Parathyroid adenoma (tissue), 2 donors: ENCODE measurements at regions not wholly inside any gene's neighbourhood (a gene's known extent, or its start where the extent isn't known, plus 50 kb on each side); places are given as distances from the start of the nearest gene placed in this dataset.

ENCODE experiments used
- H2AFZ ChIP-seq: fragments of 300-600 bp; sonication (generic); one replicate; pipeline ENCODE4 v1.7.0; 2017; ENCODE audit warnings: antibody characterized with exemption, mild to moderate bottlenecking
- H3K27ac ChIP-seq: fragments of 300-600 bp; sonication (generic); one replicate; pipeline ENCODE4 v1.7.0; 2017
- H3K27me3 ChIP-seq: fragments of 300-600 bp; sonication (generic); one replicate; pipeline ENCODE4 v1.7.0; 2017; ENCODE audit warnings: low read length; ENCODE audit not compliant: control insufficient read depth, insufficient read depth
- H3K36me3 ChIP-seq: fragments of 300-600 bp; sonication (generic); one replicate; pipeline ENCODE4 v1.7.0; 2017; ENCODE audit warnings: low read length; ENCODE audit not compliant: control insufficient read depth, insufficient read depth
- H3K4me1 ChIP-seq: fragments of 300-600 bp; sonication (generic); one replicate; pipeline ENCODE4 v1.7.0; 2017; ENCODE audit warnings: control low read depth
- H3K4me2 ChIP-seq: fragments of 300-600 bp; sonication (generic); one replicate; pipeline ENCODE4 v1.7.0; 2017; ENCODE audit warnings: low read length
- H3K4me3 ChIP-seq: fragments of 300-600 bp; sonication (generic); one replicate; pipeline ENCODE4 v1.7.0; 2017; ENCODE audit warnings: low read depth, low read length
- H3K79me2 ChIP-seq: fragments of 300-600 bp; sonication (generic); one replicate; pipeline ENCODE4 v1.7.0; 2017; ENCODE audit warnings: control low read depth
- H3K9ac ChIP-seq: fragments of 300-600 bp; sonication (generic); one replicate; pipeline ENCODE4 v1.7.0; 2017; ENCODE audit warnings: mild to moderate bottlenecking
- H3K9me3 ChIP-seq: fragments of 300-600 bp; sonication (generic); one replicate; pipeline ENCODE4 v1.7.0; 2017; ENCODE audit warnings: low read length; ENCODE audit not compliant: control insufficient read depth
- TF ChIP-seq, protein P1 (sequence below): fragments of 300-600 bp; sonication (generic); IDR thresholded peaks from one replicate; pipeline ENCODE4 v1.7.0; 2017; ENCODE audit warnings: antibody characterized with exemption, mild to moderate bottlenecking
- donor health status: primary hyperparathyroidism.

DNA sequence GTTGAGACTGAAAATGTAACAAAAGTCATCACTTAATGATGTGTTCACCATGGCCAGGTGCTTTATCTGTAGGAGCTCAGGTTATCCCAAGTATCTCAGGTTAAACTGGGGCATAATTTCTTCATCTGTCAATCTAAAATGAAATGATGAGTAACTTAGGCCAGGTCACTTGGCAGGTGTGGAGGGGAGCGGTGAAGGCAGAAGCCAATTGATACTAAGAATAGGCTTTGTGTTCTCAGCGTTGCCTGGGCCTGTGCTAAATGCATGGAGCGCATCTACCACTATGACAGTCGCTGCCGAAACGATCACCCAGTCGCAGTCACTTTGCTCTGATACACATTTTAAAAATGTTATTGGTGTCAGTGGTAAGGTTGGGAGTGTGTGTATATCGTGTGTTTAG lies 91.6 kb downstream of the FGF9 start:
- Histone ChIP-seq H3K27me3 (no peaks in the 10 kb centered on the region), H3K27ac (no peak overlapping the region), H3K4me1 (no peaks in the 10 kb centered on the region), H3K4me3 (no peak overlapping the region), H3K9ac (no peak overlapping the region), H3K36me3 (no peaks in the 10 kb centered on the region), H3K4me2 (no peak overlapping the region), H3K79me2 (no peaks in the 10 kb centered on the region), H3K9me3 (no peaks in the 10 kb centered on the region), H2AFZ (no peak overlapping the region)
- TF ChIP-seq, protein P1, sequence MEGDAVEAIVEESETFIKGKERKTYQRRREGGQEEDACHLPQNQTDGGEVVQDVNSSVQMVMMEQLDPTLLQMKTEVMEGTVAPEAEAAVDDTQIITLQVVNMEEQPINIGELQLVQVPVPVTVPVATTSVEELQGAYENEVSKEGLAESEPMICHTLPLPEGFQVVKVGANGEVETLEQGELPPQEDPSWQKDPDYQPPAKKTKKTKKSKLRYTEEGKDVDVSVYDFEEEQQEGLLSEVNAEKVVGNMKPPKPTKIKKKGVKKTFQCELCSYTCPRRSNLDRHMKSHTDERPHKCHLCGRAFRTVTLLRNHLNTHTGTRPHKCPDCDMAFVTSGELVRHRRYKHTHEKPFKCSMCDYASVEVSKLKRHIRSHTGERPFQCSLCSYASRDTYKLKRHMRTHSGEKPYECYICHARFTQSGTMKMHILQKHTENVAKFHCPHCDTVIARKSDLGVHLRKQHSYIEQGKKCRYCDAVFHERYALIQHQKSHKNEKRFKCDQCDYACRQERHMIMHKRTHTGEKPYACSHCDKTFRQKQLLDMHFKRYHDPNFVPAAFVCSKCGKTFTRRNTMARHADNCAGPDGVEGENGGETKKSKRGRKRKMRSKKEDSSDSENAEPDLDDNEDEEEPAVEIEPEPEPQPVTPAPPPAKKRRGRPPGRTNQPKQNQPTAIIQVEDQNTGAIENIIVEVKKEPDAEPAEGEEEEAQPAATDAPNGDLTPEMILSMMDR: no peak

DNA sequence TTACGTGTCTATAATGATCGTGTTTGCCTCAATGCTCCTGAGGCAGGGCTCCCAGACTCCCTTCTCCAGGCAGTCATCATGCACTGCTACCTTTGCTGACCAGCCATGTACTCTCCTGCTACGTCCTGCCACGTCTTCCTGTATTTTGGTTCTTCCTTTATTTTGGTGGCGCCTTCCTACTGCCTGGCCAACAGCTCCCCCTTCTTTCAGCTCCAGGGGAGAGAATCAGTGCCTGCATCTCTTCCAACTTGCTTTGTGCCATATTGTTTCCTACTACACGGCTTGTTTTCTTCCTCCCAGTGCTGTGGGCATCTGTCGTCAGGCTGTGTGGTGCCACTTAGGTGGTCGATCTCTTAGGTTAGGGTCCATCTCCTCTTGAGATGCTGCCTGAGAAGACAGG lies 96.2 kb downstream of the FGF9 start:
- H3K79me2 ChIP-seq: no peaks in the 10 kb centered on the region
- H3K9me3 ChIP-seq: no peaks in the 10 kb centered on the region
- no peak overlapping the region for H3K4me3 ChIP-seq
- H3K4me2 ChIP-seq: no peak overlapping the region
- TF ChIP-seq, protein P1: no peak
- no peak overlapping the region for H2AFZ ChIP-seq
- no peak overlapping the region for H3K27ac ChIP-seq
- no peaks in the 10 kb centered on the region for H3K36me3 ChIP-seq
- no peaks in the 10 kb centered on the region for H3K27me3 ChIP-seq
- no peaks in the 10 kb centered on the region for H3K4me1 ChIP-seq
- no peak overlapping the region for H3K9ac ChIP-seq

- no peaks in the 10 kb centered on the region for H3K79me2 ChIP-seq
- H3K36me3 ChIP-seq: no peaks in the 10 kb centered on the region
- no peak overlapping the region for H2AFZ ChIP-seq
- H3K4me1 ChIP-seq: no peaks in the 10 kb centered on the region
- no peak overlapping the region for H3K27ac ChIP-seq
- H3K4me3 ChIP-seq: no peak overlapping the region
- TF ChIP-seq, protein P1: no peak
- H3K9me3 ChIP-seq: no peaks in the 10 kb centered on the region
- H3K27me3 ChIP-seq: no peaks in the 10 kb centered on the region
- no peak overlapping the region for H3K9ac ChIP-seq
- H3K4me2 ChIP-seq: no peak overlapping the region
These were observed 100.2 kb downstream of the FGF9 start for GRCh38 chr13:21771075-21771474.

GRCh38 chr13:21777166-21777565 lies 106.3 kb downstream of the FGF9 start:
- H3K4me1 ChIP-seq: no peaks in the 10 kb centered on the region
- TF ChIP-seq, protein P1: no peak
- H3K4me3 ChIP-seq: no peak overlapping the region
- no peak overlapping the region for H3K4me2 ChIP-seq
- H3K27ac ChIP-seq: no peak overlapping the region
- H3K36me3 ChIP-seq: no peaks in the 10 kb centered on the region
- H3K9ac ChIP-seq: no peak overlapping the region
- no peaks in the 10 kb centered on the region for H3K79me2 ChIP-seq
- H2AFZ ChIP-seq: no peak overlapping the region
- H3K9me3 ChIP-seq: no peaks in the 10 kb centered on the region
- no peaks in the 10 kb centered on the region for H3K27me3 ChIP-seq

DNA sequence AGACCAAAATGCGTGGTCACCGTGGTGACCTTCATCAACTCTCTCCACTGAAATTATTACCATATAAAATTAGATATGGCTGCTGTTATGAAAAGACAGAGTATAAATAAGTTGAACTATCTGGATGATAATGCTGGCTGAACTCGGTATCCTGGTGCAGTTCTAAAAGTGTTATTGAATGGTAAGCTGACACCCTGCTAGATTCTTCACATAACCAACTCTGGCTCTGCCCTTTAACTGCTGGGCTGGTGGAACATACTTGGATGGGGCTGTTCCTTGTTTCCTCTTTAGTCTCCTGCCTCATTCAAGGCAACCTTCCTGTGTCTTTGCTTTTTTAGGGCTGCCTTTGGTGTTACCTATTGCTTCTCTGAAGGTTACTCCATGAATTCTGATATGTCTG lies 106.9 kb downstream of the FGF9 start:
- H3K27me3 ChIP-seq: no peaks in the 10 kb centered on the region
- no peaks in the 10 kb centered on the region for H3K9me3 ChIP-seq
- no peak overlapping the region for H3K27ac ChIP-seq
- H3K4me3 ChIP-seq: no peak overlapping the region
- no peak overlapping the region for H3K4me2 ChIP-seq
- H3K79me2 ChIP-seq: no peaks in the 10 kb centered on the region
- H2AFZ ChIP-seq: no peak overlapping the region
- TF ChIP-seq, protein P1: no peak
- H3K9ac ChIP-seq: no peak overlapping the region
- no peaks in the 10 kb centered on the region for H3K36me3 ChIP-seq
- H3K4me1 ChIP-seq: no peaks in the 10 kb centered on the region
